ENCODE measurements at regions not wholly inside any gene's neighbourhood (a gene's known extent, or its start where the extent isn't known, plus 50 kb on each side); places are given as distances from the start of the nearest gene placed in this dataset.
"Not testable (repeated sequence)": the region's sequence is repeated elsewhere in the genome, so short reads cannot be mapped to it uniquely, and the experiment has no call there.

DNA sequence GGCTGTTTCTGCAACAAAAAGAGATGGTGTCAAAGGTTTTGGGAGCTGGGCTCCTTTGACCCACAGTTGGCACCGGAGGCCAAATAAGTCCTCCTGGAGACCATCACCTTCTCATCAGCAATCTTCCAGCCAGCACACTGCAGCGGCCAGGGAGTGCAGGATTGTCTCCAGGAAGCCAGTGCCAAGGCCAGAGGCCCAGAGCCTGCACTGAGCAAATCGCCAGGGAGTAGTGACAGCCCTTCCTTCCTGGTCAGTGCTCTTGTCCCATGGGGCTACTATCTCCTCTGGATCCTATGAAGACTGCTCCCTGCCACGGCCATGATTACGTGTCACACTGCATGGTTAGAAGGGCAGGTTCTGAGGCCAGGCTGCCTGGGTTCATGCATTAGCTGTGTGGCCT lies 134.3 kb upstream of the CRHR1 start:
- no peak for DNase-seq (ENCODE audit: low read depth in 2 of 2)

DNA sequence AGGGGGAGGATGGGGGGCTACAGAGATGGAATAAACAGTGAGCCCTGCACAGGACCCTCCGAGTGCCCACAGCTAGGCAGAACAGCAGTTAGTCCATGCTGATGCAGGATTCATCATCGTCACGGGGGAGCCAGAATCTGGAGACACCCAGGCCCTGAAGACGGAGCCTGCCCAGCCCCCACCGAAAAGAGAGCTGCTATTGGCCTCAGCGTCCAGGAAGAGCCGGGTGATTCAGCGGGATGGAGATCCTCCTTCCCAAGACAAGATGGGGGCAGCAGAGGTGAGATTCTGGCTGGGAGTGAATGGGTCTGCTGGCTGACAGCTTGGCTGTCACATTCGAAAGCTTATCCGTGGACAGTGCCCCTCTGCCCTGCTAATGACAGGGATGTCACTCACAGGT lies 133.6 kb upstream of the CRHR1 start:
- DNase-seq (ENCODE audit: low read depth in 2 of 2): no peak

DNA sequence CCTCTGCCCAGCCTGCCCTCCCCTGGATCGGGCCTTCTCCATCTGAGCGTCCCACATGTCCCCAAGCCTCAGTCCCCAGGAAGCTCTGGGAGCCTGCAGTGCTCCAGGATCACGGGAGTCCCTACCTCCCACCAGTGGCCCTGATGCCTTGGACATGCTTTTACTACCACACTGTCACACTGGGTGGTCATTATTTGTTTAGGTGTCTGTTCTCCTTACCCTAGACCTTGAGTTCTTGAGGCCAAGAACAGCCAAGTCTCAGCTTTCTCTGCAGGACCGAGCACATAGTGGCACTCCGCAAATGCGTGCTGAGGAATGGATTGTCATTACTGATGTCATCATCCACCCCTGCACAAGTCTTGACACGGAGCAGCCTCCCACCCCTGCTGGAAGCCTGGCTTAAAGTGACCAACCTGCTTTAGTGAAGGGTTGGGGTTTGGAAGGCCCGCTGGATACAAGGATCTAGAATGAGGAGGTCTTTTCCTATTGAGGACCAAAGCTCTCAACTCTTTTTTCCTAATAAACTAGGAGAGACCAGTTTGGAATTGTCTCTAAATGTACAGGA lies 132.9 kb upstream of the CRHR1 start:
- DNase-seq (ENCODE audit: low read depth in 2 of 2): no peak

DNA sequence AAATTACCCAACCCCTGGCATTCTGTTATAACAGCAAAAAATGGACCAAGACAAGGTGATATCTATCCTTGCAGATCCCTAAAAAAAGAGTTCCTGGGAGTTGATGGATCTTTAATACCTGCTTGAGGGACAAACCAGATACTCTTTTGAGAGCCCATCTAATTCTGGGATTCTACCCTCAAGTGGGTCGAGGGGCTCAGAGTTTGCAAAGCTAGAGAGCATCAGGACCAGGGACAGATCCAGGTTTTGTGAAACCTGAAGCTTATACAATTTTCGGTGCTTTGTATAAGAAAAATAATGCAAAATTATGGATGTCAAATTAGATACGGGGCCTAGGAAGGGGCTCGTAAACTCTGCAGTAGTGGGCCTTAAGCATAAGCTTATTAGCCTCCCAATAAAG lies 130.5 kb upstream of the CRHR1 start:
- no peak for DNase-seq (ENCODE audit: low read depth in 2 of 2)

DNA sequence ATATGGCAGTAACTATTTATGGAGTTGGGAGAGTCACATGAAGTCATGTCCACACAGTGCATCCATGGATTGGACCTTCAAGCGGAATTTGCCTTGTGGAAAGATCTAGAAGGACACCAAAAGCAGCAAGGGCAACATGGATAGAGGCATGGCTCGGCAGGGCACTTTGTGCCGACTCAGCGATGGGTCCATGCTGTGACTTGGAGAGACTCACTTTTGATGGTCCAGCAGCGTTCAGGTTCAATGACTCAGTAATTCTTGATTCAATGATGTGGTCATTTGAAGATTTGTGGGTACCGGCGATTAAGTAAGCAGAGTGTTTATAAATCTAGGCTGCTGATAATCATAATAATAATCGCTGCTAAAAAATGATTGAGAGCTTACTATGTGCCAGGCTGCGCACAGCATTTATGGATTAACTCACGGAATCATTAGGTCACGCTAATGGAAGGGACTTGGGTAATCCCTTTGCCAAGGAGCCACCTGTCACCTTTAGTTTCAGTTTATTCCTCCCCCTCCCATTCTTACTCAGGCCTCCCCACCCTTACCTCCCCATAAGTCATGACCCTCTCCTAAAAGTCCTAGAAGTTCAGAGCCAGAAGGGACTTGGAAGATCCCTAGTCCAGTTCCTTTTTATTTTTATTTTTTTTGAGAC lies 127.5 kb upstream of the CRHR1 start:
- DNase-seq (ENCODE audit: low read depth in 2 of 2): no peak

DNA sequence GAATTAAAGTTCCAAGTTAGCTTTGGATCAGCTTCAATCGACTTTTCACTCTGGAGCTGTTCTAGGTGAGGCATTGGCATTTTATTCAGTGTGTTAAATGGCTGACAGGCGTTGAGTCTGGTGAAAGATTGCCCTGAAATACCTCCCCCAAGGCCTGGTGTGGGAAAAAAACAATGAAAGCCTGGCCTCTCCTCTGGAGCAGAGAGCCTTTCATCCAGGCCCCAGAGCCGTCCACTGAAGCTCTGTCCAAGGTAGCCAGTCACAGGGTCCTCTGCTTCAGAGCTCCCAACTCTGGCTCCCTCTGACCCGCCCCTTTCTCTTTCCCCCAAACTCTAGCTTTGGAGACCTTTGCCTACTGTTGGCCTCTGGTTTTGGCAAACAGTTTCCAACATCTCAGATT lies 123.6 kb upstream of the CRHR1 start:
- no peak for DNase-seq (ENCODE audit: low read depth in 2 of 2)

DNA sequence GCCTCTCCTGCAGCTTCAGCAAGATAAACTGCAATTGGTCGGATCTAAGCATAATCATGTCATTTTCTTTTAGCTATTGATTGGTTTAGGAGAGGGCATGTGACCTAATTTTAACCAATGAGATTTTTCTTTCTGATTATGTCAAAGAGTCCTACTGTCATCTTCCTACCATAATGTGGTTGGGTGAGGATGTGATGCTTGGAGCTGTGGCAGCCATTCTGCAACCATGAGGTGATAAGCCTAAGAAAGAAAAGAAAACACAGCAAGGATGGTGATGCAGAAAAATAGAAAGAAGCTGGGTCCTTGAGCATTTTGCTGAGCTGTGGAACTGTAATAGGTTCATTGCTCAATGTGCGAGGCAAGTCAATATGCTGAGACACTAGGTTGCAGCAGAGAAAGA lies 121.7 kb upstream of the CRHR1 start:
- DNase-seq (ENCODE audit: low read depth in 2 of 2): no peak

DNA sequence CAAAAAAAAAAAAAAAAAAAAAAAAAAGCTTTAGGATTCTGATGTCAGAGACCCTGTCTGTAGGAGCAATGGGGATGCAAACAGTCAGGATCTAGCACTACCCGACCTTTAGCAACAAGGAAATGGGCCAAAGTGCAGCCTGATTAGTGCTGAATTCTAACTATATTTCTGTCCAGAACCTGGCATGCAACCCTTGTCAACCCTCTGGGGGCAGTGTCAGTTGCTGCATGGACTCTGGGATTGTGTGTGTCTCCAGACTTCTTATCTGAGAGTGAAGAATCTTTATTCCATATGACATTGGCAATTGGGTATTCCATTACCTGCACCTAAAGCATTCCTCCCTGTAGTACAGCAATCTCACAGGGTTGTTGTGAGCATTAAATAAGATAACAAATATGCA lies 120.3 kb upstream of the CRHR1 start:
- DNase-seq (ENCODE audit: low read depth in 2 of 2): no peak

DNA sequence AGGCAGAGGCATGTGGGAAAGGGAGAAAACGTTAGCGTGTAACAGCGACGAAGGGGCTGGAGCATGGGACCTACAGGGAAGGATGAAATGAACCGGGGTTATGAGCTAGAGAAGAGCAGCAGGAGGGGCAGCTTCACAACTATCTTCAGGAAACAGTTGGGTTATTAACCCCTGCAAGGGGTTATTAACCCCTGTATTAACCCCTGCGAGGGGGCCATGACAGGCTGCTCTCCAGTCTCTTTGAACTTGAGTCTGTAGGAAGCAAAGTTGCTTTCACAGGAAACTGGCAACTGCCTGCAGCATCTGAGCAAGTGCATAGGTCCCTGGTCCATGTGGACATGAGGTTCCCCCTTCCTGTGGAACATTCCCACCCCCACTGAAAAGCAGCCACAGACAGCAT lies 119.2 kb upstream of the CRHR1 start:
- no peak for DNase-seq (ENCODE audit: low read depth in 2 of 2)

DNA sequence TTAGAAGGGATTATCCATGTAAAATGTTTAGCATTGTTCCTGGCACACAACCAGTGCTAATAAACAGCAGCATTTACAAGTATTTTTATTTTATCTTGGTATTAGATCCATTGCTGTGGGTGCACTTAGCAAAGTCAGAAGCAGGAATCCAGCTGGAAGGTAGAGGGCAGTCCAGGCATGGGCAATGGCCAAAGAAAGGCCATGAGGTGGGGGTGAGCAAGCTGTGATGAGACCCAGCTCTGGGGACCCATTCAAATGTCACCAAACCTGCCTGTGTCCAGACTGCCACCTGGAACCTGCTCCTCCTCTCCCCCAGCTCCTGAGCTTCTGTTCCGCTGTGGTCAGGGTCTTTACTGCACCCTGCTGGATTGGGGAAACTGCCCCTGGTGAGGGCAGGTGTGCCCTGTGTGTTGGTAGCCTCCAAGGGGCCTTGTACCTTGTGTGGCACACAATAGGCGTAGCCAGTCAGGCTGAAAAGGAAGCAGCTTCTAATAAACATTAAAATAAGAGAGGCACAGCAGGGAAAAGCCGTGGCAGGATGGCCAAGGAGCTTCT lies 118.0 kb upstream of the CRHR1 start:
- no peak for DNase-seq (ENCODE audit: low read depth in 2 of 2)

DNA sequence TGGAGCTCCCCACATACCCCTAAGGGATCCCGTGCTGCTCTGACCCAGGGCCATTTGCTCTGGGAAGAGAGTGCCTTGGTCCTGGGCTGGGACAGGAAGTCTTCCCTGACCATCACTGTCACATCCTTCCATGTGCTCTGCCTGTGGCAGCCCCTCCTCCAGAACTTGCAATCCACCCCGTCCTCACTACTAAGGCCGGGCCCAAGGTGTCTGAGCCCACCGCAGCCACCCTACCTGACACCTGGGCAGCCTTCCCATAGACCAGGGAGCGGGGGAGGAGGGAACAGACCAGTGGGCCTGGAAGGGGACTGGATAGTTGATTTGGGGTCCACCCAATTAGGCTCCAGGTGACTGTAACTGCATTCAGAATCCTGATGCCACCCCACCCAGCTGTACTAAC lies 117.5 kb upstream of the CRHR1 start:
- DNase-seq (ENCODE audit: low read depth in 2 of 2): no peak

DNA sequence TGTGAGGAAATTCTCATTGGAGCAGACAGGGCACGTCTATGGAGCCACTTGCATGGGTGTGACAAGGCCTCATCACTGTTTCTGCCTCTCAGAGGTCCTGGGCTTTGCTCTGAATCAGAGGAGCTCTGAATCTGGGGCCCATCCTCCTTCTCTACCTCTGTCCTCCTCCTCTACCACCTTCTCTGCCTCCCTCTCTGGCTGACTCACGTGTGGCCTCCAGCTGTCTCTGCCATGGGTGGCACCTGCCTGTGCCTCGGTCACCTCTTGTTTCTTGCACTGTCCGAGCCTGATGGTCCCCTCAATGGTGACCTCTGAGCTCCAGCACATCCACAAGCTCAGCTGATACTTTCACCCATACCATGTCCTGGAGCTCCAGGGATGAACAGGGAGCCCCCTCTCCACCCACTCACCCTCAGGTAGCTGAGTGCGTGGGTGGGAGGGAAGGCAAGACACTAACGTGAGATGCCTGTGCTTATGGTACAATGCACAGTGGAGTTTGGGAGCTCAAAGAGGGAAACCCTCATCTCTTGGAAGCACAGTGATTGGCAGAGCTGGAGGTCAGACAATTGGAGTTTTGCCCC lies 116.4 kb upstream of the CRHR1 start:
- no peak for DNase-seq (ENCODE audit: low read depth in 2 of 2)

DNA sequence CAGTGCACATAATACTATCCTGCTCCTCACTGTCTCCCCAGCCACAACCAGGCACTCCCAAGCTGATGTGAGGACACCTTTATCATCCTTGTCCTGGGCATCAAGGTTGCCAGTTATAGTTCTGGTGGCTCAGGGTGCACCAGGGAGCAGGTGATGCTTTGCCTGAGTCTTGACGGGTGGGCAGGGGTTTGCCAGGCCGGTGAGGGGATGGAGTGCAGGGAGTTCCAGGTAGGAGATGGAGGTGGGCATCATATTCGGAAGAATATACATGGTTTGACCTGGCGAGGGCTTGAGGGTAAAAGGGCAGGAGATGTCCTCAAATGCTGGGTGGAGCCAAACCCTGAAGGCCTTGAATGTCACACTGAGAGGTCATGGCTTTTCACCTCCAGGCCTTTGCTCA lies 115.8 kb upstream of the CRHR1 start:
- DNase-seq (ENCODE audit: low read depth in 2 of 2): no peak

DNA sequence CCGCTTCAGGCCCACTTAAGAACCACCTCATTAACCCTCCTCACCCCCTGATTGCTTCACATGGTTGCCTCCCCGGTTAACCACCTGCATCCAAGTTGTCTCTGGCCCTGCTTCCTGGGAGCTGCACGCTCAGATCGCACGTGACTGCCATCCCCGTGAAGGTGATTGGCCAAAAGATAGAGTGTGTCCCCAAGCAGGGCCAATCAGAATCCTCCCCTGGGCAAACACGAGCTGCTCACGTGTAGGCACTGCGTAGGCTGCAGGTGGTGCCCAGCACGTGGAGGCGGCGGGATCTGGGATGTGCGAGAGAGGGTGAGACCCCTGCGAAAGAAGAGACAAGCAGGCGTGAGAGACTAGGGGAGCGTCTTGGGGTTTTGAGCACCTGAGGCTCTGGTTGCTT lies 111.8 kb upstream of the CRHR1 start:
- DNase-seq (ENCODE audit: low read depth in 2 of 2): no peak

DNA sequence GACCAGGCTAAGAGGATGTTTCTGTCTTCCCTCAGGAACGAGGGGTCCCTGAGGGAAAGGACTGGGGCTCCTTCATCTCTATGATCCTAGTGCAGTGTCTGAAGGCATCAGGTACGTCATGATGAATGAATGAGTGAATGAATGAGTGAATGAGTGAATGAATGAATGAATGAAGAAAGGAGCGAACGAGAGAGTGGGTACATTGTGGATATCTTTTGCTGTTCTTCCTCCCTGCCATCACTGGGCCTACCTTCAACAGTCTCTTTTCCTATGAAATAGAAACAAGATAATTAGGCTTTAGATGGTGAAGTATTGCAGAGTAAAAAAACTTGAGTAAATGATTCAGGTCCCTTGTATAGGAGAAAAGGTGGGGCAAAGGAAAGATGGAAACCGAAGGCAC lies 111.3 kb upstream of the CRHR1 start:
- DNase-seq (ENCODE audit: low read depth in 2 of 2): no peak

DNA sequence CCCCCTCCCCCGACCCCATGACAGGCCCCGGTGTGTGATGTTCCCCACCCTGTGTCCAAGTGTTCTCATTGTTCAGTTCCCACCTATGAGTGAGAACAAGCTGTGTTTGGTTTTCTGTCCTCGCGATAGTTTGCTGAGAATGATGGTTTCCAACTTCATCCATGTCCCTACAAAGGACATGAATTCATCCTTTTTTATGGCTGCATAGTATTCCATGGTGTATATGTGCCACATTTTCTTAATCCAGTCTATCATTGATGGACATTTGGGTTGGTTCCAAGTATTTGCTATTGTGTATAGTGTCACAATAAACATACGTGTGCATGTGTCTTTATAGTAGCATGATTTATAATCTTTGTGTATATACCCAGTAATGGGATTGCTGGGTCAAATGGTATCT lies 110.4 kb upstream of the CRHR1 start:
- DNase-seq (ENCODE audit: low read depth in 2 of 2): not testable (repeated sequence)

DNA sequence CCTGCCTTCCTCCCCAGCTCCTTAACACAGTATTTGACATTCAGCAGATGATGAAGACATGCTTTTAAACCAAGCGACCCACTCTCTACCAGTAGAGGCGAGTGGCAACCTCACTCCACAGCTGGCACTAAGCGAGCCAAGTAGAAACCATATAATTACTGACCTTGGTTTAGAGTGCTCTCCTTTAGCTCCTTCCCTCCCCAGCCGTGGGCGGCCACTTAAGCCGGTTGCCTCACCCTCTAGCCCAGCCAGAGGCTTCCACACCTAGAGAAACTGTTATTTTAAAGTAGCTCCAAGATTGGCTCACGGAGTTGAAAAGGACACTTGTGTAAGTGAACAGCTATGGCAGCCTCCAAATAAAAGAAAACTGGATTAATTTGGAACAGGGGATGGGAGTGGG lies 109.1 kb upstream of the CRHR1 start:
- no peak for DNase-seq (ENCODE audit: low read depth in 2 of 2)

DNA sequence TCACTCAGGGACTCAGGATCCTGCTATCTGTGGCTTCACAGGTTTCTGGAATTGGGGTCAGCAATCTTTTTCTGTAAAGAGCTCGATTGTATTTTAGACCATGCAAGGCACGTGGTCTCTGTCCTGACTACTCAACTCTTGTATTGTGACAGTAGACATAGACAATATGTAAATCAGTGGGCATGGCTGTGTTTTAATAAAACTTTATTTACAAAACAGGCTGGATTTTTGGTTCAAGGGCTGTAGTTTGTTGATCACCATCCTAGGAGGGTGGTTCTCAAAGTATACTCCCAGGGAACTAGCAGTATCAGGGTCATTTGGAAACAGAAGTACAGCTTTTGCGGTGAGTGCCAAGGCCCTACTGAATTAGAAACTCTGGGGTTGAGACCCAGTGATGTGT lies 108.2 kb upstream of the CRHR1 start:
- DNase-seq (ENCODE audit: low read depth in 2 of 2): no peak

DNA sequence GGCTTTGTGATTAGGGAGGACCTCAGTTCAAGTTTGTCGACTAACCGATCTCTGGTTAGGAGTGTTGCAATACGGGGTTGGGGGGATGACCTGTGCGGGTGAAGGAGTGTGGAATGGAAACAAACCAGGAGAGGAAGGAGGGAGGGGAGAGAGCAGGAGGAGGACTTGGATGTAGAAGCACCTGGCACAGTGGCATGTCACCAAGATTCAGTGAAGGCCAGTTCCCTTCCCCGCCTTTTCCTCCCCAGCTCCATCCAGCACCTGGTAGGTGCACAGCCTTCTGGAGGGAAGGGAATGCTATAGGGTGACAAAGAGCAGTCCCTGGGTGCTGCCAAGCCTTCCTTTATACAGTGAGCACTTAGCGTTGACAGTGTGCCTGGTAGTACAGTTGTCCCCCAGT lies 107.4 kb upstream of the CRHR1 start:
- DNase-seq (ENCODE audit: low read depth in 2 of 2): no peak

DNA sequence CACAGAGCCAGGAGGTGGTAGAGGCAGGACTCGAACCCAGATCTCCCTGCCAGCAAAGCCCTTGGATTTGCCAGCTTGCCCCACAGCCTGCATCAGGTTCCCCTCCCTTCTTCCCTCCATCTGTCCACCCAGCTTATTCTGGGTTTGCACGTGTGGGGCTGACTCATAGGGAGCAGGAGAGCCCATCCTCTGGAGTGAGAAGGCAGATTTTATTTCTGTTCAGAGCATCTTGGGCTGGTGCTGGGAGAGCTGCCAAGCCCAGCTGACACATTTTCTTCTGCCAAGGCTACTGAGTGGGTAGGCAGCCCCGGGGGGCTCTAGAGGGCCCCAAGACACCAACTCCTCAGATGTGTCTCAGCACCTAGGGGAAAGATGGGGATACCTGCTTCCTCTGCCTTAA lies 106.3 kb upstream of the CRHR1 start:
- DNase-seq (ENCODE audit: low read depth in 2 of 2): no peak

DNA sequence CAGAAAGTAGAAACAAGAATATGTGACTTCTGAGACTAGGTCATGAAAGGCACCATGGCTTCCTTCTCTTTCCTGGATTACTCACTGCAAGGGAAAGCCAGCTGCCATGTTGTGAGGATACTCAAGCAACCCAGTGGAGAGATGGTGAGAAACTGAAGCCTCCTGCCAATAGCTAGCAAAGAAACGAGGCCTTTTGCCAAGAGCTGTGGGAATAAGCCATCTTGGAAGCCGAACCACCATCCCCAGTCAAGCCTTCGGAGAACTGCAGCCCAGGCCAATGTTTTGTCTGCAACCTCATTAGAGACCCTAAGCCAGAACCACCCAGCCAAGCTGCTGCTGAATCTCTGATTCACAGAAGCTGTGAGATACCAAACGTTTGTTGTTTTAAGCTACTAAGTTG lies 104.7 kb upstream of the CRHR1 start:
- DNase-seq (ENCODE audit: low read depth in 2 of 2): no peak

DNA sequence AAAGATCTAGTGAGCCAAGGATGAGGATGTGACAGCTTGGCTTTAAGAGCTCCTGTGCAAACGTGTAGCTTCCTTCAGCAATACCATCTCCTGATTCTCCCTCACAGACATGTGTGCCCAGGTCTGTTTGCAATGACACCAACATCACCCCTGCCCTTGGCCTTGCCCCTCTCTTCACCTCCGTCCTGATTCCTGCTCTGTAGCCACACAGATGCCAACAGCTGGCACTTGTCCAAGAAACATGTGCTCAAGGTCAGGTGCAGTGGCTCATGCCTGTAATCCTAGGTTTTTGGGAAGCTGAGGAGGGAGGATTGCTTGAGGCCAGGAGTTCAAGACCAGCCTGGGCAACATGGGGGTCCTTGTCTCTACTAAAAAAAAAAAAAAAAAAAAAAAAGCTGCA lies 103.8 kb upstream of the CRHR1 start:
- DNase-seq (ENCODE audit: low read depth in 2 of 2): no peak

DNA sequence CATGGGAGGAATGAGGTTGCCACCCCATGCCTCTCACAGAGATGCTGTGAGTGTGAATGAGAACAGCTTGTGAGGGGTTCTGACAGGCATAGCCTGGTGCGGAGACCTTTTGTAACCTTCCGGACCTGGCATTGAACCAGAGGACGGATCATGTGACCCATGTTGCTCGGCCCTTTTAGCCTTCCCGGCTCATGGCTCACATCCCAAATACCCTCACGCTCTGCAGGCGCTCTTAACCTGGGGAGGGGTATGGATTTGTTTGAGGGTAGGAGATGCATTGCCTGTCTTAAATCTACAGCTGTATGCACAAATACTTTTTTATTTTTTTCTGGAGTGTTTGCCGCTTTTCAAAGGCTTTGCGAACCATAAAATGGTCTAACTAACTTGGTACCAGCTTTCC lies 102.4 kb upstream of the CRHR1 start:
- DNase-seq (ENCODE audit: low read depth in 2 of 2): no peak

DNA sequence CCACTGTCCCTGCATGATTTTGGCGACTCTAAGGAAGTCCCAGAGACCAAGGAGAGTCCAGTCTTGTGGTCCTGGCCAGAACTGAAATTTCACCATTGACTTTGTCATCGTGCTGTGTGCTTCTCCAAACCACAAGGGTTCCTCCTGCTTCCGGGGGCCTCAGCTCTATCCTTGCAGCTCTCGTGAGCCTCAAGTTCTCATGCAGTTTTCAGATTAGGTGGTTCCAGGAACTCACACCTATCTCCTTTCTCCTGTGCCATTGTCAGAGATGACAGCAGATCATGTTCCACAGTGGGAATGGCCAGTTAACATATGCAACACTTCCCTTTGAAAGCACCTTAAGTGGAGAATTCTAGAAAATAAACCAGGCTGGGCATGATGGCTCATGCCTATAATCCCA lies 97.9 kb upstream of the CRHR1 start:
- no peak for DNase-seq (ENCODE audit: low read depth in 2 of 2)

Measured in stimulated activated CD8-positive, alpha-beta memory T cell treated with anti-CD3 and anti-CD28 coated beads, Interleukin-7, amount 100 ng/mL, for 4 hours (primary cell).